DMS79 treated with DMSO at 0.1 percent for 48 hours (cell line): ENCODE measurements at regions not wholly inside any gene's neighbourhood (a gene's known extent, or its start where the extent isn't known, plus 50 kb on each side); places are given as distances from the start of the nearest gene placed in this dataset.
"Not testable (repeated sequence)": the region's sequence is repeated elsewhere in the genome, so short reads cannot be mapped to it uniquely, and the experiment has no call there.

ENCODE experiments used
- DNase-seq: peaks from one replicate; lab custom pipeline; 2025; lab: John Stamatoyannopoulos, UW

GRCh38 chr6:84871925-84872324 lies 107.5 kb upstream of the TBX18 start:
- DNase-seq: no peak

GRCh38 chr6:84870672-84871071 lies 106.3 kb upstream of the TBX18 start:
- no peak for DNase-seq

- no peak for DNase-seq
These were observed 103.8 kb upstream of the TBX18 start for GRCh38 chr6:84868149-84868548.

- DNase-seq: no peak
These were observed 103.1 kb upstream of the TBX18 start for GRCh38 chr6:84867521-84867920.

GRCh38 chr6:84866715-84867114 lies 102.3 kb upstream of the TBX18 start:
- no peak for DNase-seq

GRCh38 chr6:84865372-84865771 lies 101.0 kb upstream of the TBX18 start:
- not testable (repeated sequence) for DNase-seq

GRCh38 chr6:84862843-84863242 lies 98.4 kb upstream of the TBX18 start:
- DNase-seq: no peak

GRCh38 chr6:84860920-84861319 lies 96.5 kb upstream of the TBX18 start:
- no peak for DNase-seq

- no peak for DNase-seq
These were observed 96.1 kb upstream of the TBX18 start for GRCh38 chr6:84860509-84860908.

GRCh38 chr6:84854811-84855400 lies 90.5 kb upstream of the TBX18 start:
- DNase-seq: no peak

- DNase-seq: no peak
These were observed 89.5 kb upstream of the TBX18 start for GRCh38 chr6:84853901-84854300.

- no peak for DNase-seq
These were observed 84.6 kb upstream of the TBX18 start for GRCh38 chr6:84848960-84849359.

- no peak for DNase-seq
These were observed 83.2 kb upstream of the TBX18 start for GRCh38 chr6:84847390-84848160.

- no peak for DNase-seq
These were observed 78.2 kb upstream of the TBX18 start for GRCh38 chr6:84842525-84843166.

GRCh38 chr6:84837068-84837866 lies 72.9 kb upstream of the TBX18 start:
- not testable (repeated sequence) for DNase-seq

GRCh38 chr6:84836366-84836765 lies 72.0 kb upstream of the TBX18 start:
- no peak for DNase-seq

- no peak for DNase-seq
These were observed 70.9 kb upstream of the TBX18 start for GRCh38 chr6:84835340-84835739.

GRCh38 chr6:84831924-84832323 lies 67.5 kb upstream of the TBX18 start:
- not testable (repeated sequence) for DNase-seq

GRCh38 chr6:84825461-84825860 lies 61.1 kb upstream of the TBX18 start:
- no peak for DNase-seq

GRCh38 chr6:84821314-84821713 lies 56.9 kb upstream of the TBX18 start:
- DNase-seq: not testable (repeated sequence)

GRCh38 chr6:84816741-84817140 lies 52.3 kb upstream of the TBX18 start:
- DNase-seq: no peak
